ENCODE measurements at regions not wholly inside any gene's neighbourhood (a gene's known extent, or its start where the extent isn't known, plus 50 kb on each side); places are given as distances from the start of the nearest gene placed in this dataset.

- DNase-seq: no peak
Measured at GRCh38 chr18:76569644-76570419, 74.8 kb upstream of the ZNF516 start.

GRCh38 chr18:76568731-76569130 lies 73.7 kb upstream of the ZNF516 start:
- peak; percentile 45 to 67 for DNase-seq

- DNase-seq: no peak
Measured at GRCh38 chr18:76567835-76568445, 72.9 kb upstream of the ZNF516 start.

- no peak for DNase-seq
Measured at GRCh38 chr18:76566987-76567386, 71.9 kb upstream of the ZNF516 start.

GRCh38 chr18:76565238-76566173 lies 70.5 kb upstream of the ZNF516 start:
- DNase-seq: peak; percentile 95

GRCh38 chr18:76564655-76565237 lies 69.7 kb upstream of the ZNF516 start:
- no peak for DNase-seq

- peak; percentile 40 to 41 for DNase-seq
Measured at GRCh38 chr18:76564117-76564516, 69.1 kb upstream of the ZNF516 start.

GRCh38 chr18:76562286-76563122 lies 67.5 kb upstream of the ZNF516 start:
- DNase-seq: no peak

GRCh38 chr18:76558881-76559667 lies 64.0 kb upstream of the ZNF516 start:
- DNase-seq: peak; percentile 14 to 59

- no peak for DNase-seq
Measured at GRCh38 chr18:76557026-76557575, 62.1 kb upstream of the ZNF516 start.

GRCh38 chr18:76554547-76555222 lies 59.6 kb upstream of the ZNF516 start:
- peak in 1 of 2 donors; percentile 31 for DNase-seq

GRCh38 chr18:76553715-76554546 lies 58.9 kb upstream of the ZNF516 start:
- peak; percentile 91 to 96 for DNase-seq

- no peak for DNase-seq
Measured at GRCh38 chr18:76548541-76548940, 53.5 kb upstream of the ZNF516 start.

GRCh38 chr18:76547296-76547695 lies 52.3 kb upstream of the ZNF516 start:
- DNase-seq: no peak

- DNase-seq: no peak
Measured at GRCh38 chr18:76546436-76546835, 51.4 kb upstream of the ZNF516 start.

- peak; percentile 70 to 74 for DNase-seq
Measured at GRCh38 chr18:76546088-76546435, 51.0 kb upstream of the ZNF516 start.

- DNase-seq: peak; percentile 69 to 74
Measured at GRCh38 chr18:76545433-76546087, 50.5 kb upstream of the ZNF516 start.

GRCh38 chr18:76544511-76545345 lies 49.7 kb upstream of the ZNF516 start:
- peak; percentile 61 to 67 for DNase-seq
